DND-41 (cell line): ENCODE measurements at regions not wholly inside any gene's neighbourhood (a gene's known extent, or its start where the extent isn't known, plus 50 kb on each side); places are given as distances from the start of the nearest gene placed in this dataset.
A peak's percentile ranks its signal among the peaks of the same experiment; 100 is the strongest.

Source experiments
- ATAC-seq: fragments of 200-7000 bp; cut with Tn5 transposase; 3 replicates; pipeline ENCODE4 v1.9.1; 2021; ENCODE audit warnings: low read depth; ENCODE audit not compliant: insufficient read depth
- DNase-seq: peaks from one replicate; pipeline ENCODE4 v3.0.0-alpha.2; 2020
- H2AFZ ChIP-seq: 2 replicates; pipeline ENCODE4 v1.6.0; 2012; ENCODE audit warnings: low read depth, low read length
- H3K27ac ChIP-seq: 2 replicates; pipeline ENCODE4 v1.5.1; 2012; ENCODE audit warnings: low read length, inconsistent platforms
- H3K27me3 ChIP-seq: fragments of 200-600 bp; sonication (generic); 2 replicates; pipeline ENCODE4 v1.6.0; 2012; ENCODE audit warnings: low read length, mild to moderate bottlenecking, inconsistent platforms; ENCODE audit not compliant: insufficient read depth, poor library complexity
- H3K36me3 ChIP-seq: 2 replicates; pipeline ENCODE4 v1.5.1; 2012; ENCODE audit warnings: low read length, inconsistent platforms; ENCODE audit not compliant: insufficient read depth
- H3K4me1 ChIP-seq: 2 replicates; pipeline ENCODE4 v1.5.1; 2012; ENCODE audit warnings: mild to moderate bottlenecking, low read length; ENCODE audit not compliant: insufficient read depth
- H3K4me2 ChIP-seq: 2 replicates; pipeline ENCODE4 v1.6.0; 2012; ENCODE audit warnings: mild to moderate bottlenecking, moderate library complexity, low read length, inconsistent platforms; ENCODE audit not compliant: insufficient read depth
- H3K4me3 ChIP-seq, 2 experiments: fragments of 200-600 bp in 1 of 2; shearing (Covaris generic) in 1 of 2; 2 replicates each; pipeline ENCODE4 v1.5.1; 2012 to 2016; ENCODE audit warnings: inconsistent platforms in 2 of 2, low read length in 2 of 2, mild to moderate bottlenecking in 2 of 2, low read depth in 1 of 2, moderate library complexity in 1 of 2
- H3K79me2 ChIP-seq: 2 replicates; pipeline ENCODE4 v1.6.0; 2012; ENCODE audit warnings: low read length, inconsistent platforms; ENCODE audit not compliant: insufficient read depth
- H3K9ac ChIP-seq: 2 replicates; pipeline ENCODE4 v1.6.0; 2012; ENCODE audit warnings: low read depth, mild to moderate bottlenecking, inconsistent platforms, low read length, moderate library complexity
- H3K9me3 ChIP-seq: 2 replicates; pipeline ENCODE4 v1.5.1; 2012; ENCODE audit warnings: low read length, moderate library complexity, mild to moderate bottlenecking, inconsistent platforms; ENCODE audit not compliant: insufficient read depth, severe bottlenecking
- H4K20me1 ChIP-seq: 2 replicates; pipeline ENCODE4 v1.6.0; 2012; ENCODE audit warnings: low read length; ENCODE audit not compliant: insufficient read depth
- EZH2 ChIP-seq: IDR thresholded peaks from 3 replicates; pipeline ENCODE4 v1.6.1; 2012; ENCODE audit warnings: borderline replicate concordance, low read depth, mild to moderate bottlenecking, moderate library complexity, low read length, inconsistent platforms; ENCODE audit not compliant: severe bottlenecking
- TF ChIP-seq, protein P1 (sequence below): IDR thresholded peaks from 2 replicates; pipeline ENCODE4 v1.5.1; 2012; ENCODE audit warnings: borderline replicate concordance, low read length, moderate library complexity, mild to moderate bottlenecking; ENCODE audit not compliant: poor library complexity, severe bottlenecking; ENCODE audit errors: extremely low read depth

DNA sequence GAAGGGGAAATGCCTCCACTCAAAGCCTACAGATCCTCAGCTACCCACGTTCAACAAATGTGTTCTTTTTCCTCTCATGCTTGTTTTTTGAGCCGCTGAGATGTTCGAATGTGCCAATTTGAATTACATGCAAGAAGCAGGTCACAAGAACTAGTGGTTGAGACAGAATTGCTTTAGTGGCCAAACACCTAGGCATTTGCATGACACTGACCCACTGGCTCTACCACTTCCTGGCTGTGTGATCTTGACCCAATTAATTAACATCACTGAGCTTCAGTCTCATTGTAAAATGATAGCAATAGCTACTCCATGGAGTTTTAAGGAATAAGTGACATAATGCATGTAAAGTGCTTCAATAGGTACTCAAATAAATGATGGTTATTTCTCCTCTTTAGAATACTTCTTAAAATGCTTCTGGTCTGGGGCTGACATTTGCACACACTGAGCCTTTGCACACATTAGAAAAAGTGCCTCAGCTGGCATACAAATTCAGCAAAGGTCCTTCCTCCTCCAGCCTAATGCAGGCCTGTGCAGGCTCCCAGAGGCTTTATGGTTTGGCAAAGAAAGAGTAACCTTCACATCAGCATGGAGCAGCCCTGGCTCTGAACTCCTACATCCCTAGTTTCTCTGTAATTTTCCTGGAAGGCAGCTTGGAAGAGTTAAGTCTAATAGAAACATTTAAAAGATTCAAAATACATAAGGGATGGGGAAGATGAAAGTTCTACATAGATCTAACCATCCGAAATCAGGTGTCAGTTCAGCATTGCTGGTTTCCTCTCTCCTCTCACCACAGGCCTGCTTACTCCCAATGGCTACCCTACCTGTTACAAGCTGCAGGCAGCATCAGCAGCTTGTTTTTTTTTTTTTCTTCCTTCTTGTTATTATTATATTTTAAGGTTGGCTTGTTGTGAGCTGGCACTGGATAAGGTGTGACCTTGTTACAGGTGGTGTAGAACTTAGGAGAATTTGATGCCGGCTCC is 107.4 kb downstream of the TBX19 start:
- H3K27me3 ChIP-seq: no peaks in the 10 kb centered on the region
- TF ChIP-seq EZH2: no peak
- H3K4me2 ChIP-seq: no peak overlapping the region
- DNase-seq: no peak
- H3K9ac ChIP-seq: no peak overlapping the region
- H3K4me3 ChIP-seq: no peak overlapping the region
- H3K79me2 ChIP-seq: no peaks in the 10 kb centered on the region
- no peak overlapping the region for H3K27ac ChIP-seq
- no peaks in the 10 kb centered on the region for H3K36me3 ChIP-seq
- H2AFZ ChIP-seq: no peak overlapping the region
- no peaks in the 10 kb centered on the region for H3K4me1 ChIP-seq
- no peaks in the 10 kb centered on the region for H3K9me3 ChIP-seq
- H4K20me1 ChIP-seq: no peaks in the 10 kb centered on the region
- no peak for ATAC-seq

DNA sequence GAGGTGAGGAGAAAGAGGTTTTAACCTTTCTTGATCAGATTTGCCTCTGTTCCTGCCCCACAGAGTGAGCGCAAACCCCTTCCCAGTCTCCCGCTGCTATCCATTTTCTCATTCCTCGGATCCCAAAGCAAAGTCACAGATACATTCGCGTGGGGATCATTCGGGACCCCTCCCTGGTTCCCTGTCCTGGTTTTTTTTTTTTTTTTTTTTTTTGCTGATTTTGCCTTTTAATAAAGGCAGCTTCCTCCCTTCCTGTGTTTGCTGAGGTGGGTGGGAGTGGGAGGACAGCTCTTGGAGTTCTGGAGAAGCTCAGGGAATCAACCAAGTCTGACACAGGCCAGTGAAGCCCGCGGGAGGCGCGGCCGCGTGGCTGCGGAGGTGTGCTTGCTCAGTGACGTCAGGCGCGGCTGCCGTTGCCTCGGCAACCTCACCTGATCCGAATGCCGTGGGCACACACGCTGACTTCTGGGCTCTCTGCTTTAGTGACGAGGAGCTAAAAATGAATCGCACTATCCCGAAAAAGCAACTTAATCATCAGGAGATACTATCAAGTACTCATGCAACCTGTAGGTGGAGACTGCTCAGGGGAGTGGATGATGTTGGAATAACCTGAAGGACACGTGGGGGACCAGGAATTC is 106.4 kb downstream of the TBX19 start:
- Histone ChIP-seq H3K4me1 (no peaks in the 10 kb centered on the region), H3K79me2 (no peaks in the 10 kb centered on the region), H3K9me3 (no peaks in the 10 kb centered on the region), H3K4me3 (no peak overlapping the region), H2AFZ (no peak overlapping the region), H3K9ac (no peak overlapping the region), H4K20me1 (no peaks in the 10 kb centered on the region), H3K27ac (no peak overlapping the region), H3K4me2 (no peak overlapping the region), H3K36me3 (no peaks in the 10 kb centered on the region), H3K27me3 (no peaks in the 10 kb centered on the region)
- ATAC-seq: no peak
- no peak for DNase-seq
- no peak for TF ChIP-seq EZH2
- TF ChIP-seq, protein P1, sequence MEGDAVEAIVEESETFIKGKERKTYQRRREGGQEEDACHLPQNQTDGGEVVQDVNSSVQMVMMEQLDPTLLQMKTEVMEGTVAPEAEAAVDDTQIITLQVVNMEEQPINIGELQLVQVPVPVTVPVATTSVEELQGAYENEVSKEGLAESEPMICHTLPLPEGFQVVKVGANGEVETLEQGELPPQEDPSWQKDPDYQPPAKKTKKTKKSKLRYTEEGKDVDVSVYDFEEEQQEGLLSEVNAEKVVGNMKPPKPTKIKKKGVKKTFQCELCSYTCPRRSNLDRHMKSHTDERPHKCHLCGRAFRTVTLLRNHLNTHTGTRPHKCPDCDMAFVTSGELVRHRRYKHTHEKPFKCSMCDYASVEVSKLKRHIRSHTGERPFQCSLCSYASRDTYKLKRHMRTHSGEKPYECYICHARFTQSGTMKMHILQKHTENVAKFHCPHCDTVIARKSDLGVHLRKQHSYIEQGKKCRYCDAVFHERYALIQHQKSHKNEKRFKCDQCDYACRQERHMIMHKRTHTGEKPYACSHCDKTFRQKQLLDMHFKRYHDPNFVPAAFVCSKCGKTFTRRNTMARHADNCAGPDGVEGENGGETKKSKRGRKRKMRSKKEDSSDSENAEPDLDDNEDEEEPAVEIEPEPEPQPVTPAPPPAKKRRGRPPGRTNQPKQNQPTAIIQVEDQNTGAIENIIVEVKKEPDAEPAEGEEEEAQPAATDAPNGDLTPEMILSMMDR: no peak

DNA sequence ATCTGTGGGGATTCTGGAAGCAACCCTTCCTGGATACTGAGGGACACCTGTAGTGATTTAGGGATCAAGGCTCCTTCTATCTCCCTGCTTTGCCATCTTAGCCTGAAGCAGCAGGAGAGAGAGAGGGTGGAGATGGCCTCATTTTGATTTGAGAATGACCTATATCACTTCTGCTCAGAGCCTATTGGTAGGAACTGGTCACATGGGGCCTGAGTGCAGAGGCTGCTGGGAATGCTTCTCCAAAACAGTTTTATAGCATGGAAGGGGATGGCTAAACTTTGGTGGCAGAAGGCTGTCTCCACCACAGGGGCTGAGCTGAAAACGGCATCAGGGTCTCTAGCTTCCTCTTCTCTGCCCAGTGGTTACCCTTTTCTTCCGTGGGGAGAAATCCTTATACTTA is 105.8 kb downstream of the TBX19 start:
- ATAC-seq (no peak), DNase-seq (no peak)
- H3K79me2 ChIP-seq: no peaks in the 10 kb centered on the region
- no peaks in the 10 kb centered on the region for H3K27me3 ChIP-seq
- H3K4me1 ChIP-seq: no peaks in the 10 kb centered on the region
- no peaks in the 10 kb centered on the region for H3K9me3 ChIP-seq
- H4K20me1 ChIP-seq: no peaks in the 10 kb centered on the region
- no peak overlapping the region for H3K4me3 ChIP-seq
- H2AFZ ChIP-seq: no peak overlapping the region
- H3K36me3 ChIP-seq: no peaks in the 10 kb centered on the region
- H3K27ac ChIP-seq: no peak overlapping the region
- no peak for TF ChIP-seq EZH2
- TF ChIP-seq, protein P1: no peak
- no peak overlapping the region for H3K4me2 ChIP-seq
- no peak overlapping the region for H3K9ac ChIP-seq

DNA sequence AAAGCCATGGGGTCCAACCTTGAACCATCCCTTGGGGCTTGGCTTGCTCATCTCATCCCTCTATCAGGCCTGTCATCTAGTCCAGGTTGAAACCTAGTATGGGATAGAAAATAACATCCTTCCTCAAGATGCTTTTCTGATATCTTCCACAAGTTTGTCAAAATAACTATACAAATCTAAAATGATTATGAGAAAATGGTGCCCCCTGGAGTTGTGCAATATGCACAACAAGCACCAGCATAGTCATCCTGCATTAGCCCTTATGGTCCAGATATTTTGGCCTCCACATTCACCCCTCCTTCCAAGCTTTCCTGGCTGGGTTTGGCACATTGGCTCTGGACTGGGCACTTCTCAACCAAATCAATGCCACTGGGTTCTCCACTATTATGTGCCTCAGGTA is 101.2 kb downstream of the TBX19 start:
- Histone ChIP-seq H3K36me3 (no peaks in the 10 kb centered on the region), H3K27ac (no peak overlapping the region), H4K20me1 (no peaks in the 10 kb centered on the region), H3K79me2 (no peaks in the 10 kb centered on the region), H2AFZ (no peak overlapping the region), H3K9ac (no peak overlapping the region), H3K4me1 (no peaks in the 10 kb centered on the region), H3K27me3 (no peaks in the 10 kb centered on the region), H3K9me3 (no peaks in the 10 kb centered on the region), H3K4me3 (no peak overlapping the region), H3K4me2 (no peak overlapping the region)
- ATAC-seq: no peak
- TF ChIP-seq EZH2: no peak
- TF ChIP-seq, protein P1: peak; percentile 38
- DNase-seq: no peak
